SK-N-MC (cell line): ENCODE measurements at regions not wholly inside any gene's neighbourhood (a gene's known extent, or its start where the extent isn't known, plus 50 kb on each side); places are given as distances from the start of the nearest gene placed in this dataset.

Experiments
- EZH2 ChIP-seq: fragments of 200-600 bp; sonication (generic); IDR thresholded peaks from one replicate; pipeline ENCODE4 v1.6.1; 2017; ENCODE audit warnings: antibody characterized with exemption
- FOXP2 ChIP-seq: optimal IDR thresholded peaks from 2 replicates; pipeline ENCODE3; 2011; ENCODE audit warnings: mild to moderate bottlenecking, moderate library complexity; ENCODE audit not compliant: insufficient read depth; ENCODE audit errors: extremely low read length, control extremely low read depth
- POLR2AphosphoS5 ChIP-seq: IDR thresholded peaks from 2 replicates; pipeline ENCODE4 v1.6.1; 2012; ENCODE audit warnings: mild to moderate bottlenecking, low read depth, low read length, borderline replicate concordance

- TF ChIP-seq EZH2 (no peak), FOXP2 (no peak), POLR2AphosphoS5 (no peak)
Measured at GRCh38 chr6:90416322-90416721, 119.7 kb upstream of the BACH2 start.
